NCI-H524 (cell line): ENCODE measurements at regions not wholly inside any gene's neighbourhood (a gene's known extent, or its start where the extent isn't known, plus 50 kb on each side); places are given as distances from the start of the nearest gene placed in this dataset.
"Not testable (repeated sequence)": the region's sequence is repeated elsewhere in the genome, so short reads cannot be mapped to it uniquely, and the experiment has no call there.

Source experiments
- DNase-seq, 2 experiments: peaks; one replicate each; lab custom pipeline; 2025; lab: John Stamatoyannopoulos, UW

GRCh38 chr7:4437916-4438315 lies 244.2 kb upstream of the FOXK1 start:
- DNase-seq, result no peak

- DNase-seq, result no peak
Observed at GRCh38 chr7:4438723-4439245, 243.3 kb upstream of the FOXK1 start.

DNA sequence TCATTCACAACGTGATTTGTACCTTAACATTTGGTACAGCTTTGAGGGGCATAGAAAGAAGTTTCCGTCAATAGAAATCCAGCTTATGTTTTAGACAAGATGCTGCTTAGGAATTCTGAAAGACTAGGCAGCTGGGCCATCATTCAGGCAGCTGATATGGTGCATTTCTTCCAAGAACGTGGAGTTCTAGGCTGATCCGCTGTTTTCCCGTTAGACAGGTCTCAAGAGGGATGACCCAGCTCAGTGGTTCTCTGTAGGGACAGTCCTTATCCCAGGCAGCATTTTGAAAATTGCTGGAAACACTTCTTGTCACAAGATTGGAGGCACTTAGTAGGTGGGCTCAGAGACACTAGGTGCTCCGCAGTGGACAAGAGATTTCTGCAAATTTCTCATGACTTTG lies 242.7 kb upstream of the FOXK1 start:
- no peak for DNase-seq

DNA sequence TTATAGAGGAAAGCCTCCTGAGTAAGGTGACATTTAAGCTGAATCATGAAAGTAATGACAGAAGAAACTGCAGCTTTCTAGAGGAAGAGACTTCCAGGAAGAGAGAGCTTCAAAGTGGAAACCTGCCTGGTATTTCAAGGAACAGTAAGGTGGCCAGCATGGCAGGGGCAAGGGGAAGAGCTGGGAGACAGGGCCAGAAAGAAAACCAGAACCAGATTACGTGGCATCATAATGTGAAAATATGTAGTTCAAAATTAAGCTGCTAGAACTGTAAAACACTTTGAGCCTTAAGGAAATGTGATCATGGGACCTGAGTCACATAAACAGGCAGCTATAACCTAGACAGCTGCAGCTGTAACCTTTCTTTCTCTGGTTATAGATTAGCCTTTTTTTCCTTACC lies 238.0 kb upstream of the FOXK1 start:
- no peak for DNase-seq

DNA sequence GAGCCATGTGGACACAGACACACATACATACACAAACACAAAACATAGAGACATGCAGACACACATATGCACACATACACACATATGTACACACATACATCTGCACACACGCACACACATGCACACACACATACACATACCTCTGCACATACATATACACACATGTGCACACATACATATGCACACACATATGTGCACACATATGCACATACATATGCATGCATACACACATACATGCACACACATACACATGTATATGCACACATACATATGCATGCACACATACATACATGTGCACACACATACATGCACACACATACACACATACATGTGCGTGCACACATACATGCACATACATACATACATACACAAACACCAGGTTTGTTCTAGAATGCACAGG lies 236.3 kb upstream of the FOXK1 start:
- no peak for DNase-seq

DNA sequence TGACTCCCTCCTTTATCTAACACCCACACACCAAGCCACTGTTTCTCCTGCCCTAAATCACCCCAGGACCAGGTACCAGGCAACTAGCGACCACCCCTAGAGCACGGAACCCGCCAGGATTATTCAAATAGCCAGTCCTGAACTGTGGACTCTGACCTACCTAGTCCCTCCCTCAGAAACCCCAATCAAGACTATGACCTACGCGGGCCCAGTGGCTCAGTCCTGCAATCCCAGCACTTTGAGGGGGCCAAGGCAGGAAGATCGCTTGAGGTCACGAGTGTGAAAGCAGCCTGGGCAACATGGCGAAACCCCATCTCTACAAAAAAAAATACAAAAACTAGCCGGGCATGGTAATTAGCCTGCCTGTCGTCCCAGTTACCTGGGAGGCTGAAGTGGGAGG lies 232.8 kb upstream of the FOXK1 start:
- no peak for DNase-seq

GRCh38 chr7:4450483-4450882 lies 231.6 kb upstream of the FOXK1 start:
- peak in 1 of 2 experiments; percentile 4 for DNase-seq

DNA sequence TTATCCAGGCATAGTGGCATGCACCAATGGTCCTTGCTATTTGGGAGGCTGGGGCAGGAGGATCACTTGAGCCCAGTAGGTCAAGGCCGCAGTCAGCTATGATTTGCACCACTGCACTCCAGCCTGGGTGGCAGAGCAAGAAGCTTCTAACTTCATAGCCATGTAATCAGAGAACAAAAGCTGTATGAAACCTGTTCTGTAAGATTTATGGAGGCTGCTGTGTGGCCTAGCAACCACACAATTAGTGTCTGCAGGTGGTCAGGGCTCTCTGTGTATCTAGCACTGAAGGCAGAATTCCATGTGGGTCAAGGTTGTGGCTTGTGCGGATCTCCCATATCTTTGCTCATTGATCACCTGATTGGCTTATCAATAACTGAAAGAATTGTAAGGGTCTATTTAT lies 221.5 kb upstream of the FOXK1 start:
- DNase-seq, result no peak

- no peak for DNase-seq
Observed at GRCh38 chr7:4461531-4461930, 220.6 kb upstream of the FOXK1 start.

DNA sequence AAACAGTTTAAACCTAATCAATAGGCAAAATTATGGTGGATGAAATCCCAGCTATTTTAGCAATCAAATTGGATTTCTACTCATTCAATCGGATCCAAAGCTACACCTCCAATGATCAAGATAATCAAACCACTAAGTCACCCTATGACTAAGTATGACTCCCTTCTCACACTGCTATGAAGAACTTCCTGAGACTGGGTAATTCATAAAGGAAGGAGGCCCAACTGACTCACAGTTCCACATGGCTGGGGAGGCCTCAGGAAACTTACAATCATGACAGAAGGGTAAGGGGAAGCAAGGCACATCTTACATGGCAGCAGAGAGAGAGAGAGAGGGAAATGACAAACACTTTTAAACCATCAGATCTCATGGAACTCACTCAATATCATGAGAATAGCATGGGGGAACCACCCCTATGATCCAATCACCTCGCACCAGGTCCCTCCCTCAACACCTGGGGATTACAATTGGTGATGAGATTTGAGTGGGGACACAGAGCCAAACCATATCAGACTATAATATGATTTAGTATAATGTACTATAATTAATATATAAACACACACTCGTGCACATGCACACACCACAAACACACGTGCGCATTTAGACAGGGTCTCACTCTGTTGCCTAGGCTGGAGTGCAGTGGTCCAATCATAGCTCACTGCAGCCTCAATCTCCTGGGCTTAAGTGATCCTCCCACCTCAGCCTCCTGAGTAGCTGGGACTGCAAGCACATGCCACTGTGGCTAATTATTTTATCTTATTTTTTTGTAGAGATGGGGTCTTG lies 213.6 kb upstream of the FOXK1 start:
- no peak for DNase-seq

DNA sequence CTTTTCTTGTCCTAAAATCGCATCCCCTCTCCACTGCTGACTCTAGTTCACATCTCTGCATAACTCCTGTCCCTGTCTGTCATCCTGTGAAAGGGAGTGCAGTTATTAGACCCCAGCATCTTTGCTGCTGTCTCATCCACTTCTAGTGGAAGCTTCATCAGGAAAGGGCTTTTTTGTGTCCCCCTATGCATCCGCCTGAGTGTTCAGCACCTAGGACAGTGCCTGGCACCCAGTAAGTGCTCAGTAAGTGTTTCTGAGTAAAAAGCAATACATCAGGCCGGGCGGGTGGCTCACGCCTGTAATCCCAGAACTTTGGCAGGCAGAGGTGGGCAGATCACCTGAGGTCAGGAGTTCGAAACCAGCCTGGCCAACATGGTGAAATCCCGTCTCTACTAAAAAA lies 211.8 kb upstream of the FOXK1 start:
- no peak for DNase-seq

DNA sequence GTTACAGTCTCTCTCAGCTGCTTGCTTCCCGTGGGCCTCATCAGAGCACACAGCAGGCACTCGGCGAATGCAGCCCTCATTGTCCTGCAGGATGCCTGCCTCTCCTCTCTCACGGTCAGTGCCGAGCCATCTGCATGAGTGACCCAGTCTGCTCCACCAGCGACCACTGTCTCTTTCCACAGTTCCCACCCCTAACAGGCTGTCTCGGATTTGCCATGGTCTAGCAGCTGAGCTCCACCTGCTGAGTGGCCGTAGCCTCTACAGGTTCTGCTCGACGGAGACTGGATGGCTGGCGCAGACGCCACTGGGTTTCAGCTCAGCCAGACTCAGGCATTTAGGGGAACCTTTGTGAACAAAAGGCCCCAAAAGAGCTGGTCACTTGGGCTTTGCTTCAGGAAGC lies 209.4 kb upstream of the FOXK1 start:
- peak in 1 of 2 experiments; percentile 39 for DNase-seq

GRCh38 chr7:4479367-4480039 lies 202.6 kb upstream of the FOXK1 start:
- peak; percentile 63 to 76 for DNase-seq

- DNase-seq, result not testable (repeated sequence)
Observed at GRCh38 chr7:4480131-4480530, 202.0 kb upstream of the FOXK1 start.

- DNase-seq, result no peak
Observed at GRCh38 chr7:4483851-4484250, 198.2 kb upstream of the FOXK1 start.

GRCh38 chr7:4484545-4484944 lies 197.6 kb upstream of the FOXK1 start:
- no peak for DNase-seq

GRCh38 chr7:4486907-4487306 lies 195.2 kb upstream of the FOXK1 start:
- DNase-seq, result peak in 1 of 2 experiments; percentile 45

DNA sequence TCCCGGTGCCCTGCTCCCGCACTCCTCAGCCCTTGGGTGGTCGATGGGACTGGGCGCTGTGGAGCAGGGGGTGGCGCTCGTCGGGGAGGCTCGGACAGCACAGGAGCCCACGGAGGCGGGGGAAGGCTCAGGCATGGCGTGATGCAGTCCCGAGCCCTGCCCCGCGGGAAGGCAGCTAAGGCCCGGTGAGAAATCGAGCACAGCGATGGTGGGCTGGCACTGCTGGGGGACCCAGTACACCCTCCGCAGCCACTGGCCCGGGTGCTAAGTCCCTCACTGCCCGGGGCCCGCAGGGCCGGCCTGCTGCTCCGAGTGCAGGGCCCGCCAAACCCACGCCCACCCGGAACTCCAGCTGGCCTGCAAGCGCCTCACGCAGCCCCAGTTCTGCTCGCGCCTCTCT lies 185.2 kb upstream of the FOXK1 start:
- DNase-seq, result not testable (repeated sequence)

GRCh38 chr7:4500812-4501211 lies 181.3 kb upstream of the FOXK1 start:
- DNase-seq, result no peak

DNA sequence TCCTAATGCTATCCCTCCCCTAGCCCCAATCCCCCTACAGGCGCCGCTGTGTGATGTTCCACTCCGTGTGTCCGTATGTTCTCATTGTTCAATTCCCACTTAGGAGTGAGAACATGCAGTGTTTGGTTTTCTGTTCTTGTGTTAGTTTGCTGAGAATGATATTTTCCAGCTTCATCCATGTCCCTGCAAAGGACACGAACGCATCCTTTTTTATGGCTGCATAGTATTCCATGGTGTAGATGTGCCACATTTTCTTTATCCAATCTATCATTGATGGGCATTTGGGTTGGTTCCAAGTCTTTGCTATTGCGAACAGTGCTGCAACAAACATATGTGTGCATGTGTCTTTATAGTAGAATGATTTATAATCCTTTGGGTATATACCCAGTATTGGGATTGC lies 174.2 kb upstream of the FOXK1 start:
- not testable (repeated sequence) for DNase-seq

DNA sequence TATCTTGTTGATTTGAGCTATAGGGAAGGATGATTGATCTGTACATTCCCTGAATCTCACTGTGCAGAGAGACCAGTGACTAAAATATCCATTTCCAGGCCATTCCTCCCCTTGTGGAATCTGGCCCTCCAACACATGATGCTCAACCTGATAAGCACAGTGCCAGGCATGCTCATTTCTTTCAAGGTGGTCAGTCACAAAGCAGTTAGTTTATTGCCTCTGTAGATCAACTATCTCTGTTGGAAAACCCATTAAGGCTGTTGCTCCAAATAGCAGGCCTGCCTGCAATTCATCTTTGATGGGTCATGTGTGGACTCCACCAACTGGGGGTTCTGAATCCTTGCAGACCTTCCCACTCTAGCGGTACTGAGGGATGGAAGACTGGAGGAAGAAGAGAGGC lies 168.6 kb upstream of the FOXK1 start:
- no peak for DNase-seq

- DNase-seq, result no peak
Observed at GRCh38 chr7:4519819-4520520, 162.1 kb upstream of the FOXK1 start.

DNA sequence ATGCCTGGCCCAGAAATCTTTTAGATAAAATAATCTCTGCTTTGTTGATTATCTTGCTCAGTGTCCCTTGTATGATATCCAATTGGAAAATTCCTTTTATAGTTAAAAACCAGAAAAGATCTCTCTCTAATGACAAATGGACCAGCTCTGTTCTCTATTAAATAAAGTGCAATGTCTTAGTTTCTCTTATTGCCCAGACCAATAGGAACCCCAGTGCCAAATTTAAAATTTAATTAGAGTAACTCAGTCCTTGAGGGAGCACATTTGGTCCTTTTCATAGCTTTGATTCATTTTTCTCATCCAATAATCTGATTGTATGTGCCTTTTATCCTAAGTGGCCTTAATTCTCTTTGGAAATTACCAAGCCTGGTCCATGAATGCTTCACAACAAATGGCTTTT lies 158.9 kb upstream of the FOXK1 start:
- no peak for DNase-seq
